HEK293T (cell line): ENCODE measurements at regions not wholly inside any gene's neighbourhood (a gene's known extent, or its start where the extent isn't known, plus 50 kb on each side); places are given as distances from the start of the nearest gene placed in this dataset.
"Not testable (repeated sequence)": the region's sequence is repeated elsewhere in the genome, so short reads cannot be mapped to it uniquely, and the experiment has no call there.

Experiments
- BHLHE40 ChIP-seq: fragments of 450-650 bp; IDR thresholded peaks from 2 replicates; pipeline ENCODE4 v1.6.1; 2016; ENCODE audit warnings: mild to moderate bottlenecking, moderate library complexity, borderline replicate concordance
- ELF4 ChIP-seq: fragments of 450-650 bp; IDR thresholded peaks from 2 replicates; pipeline ENCODE4 v1.6.1; 2017; ENCODE audit warnings: antibody characterized with exemption
- FOXA1 ChIP-seq: fragments of 450-650 bp; IDR thresholded peaks from 2 replicates; pipeline ENCODE4 v1.6.1; 2016; ENCODE audit warnings: mild to moderate bottlenecking
- PKNOX1 ChIP-seq: fragments of 450-650 bp; IDR thresholded peaks from 2 replicates; pipeline ENCODE4 v1.6.1; 2016
- ZNF384 ChIP-seq: fragments of 450-650 bp; IDR thresholded peaks from 2 replicates; pipeline ENCODE4 v1.6.1; 2016

- TF ChIP-seq BHLHE40, PKNOX1, ELF4, ZNF384, FOXA1: not testable (repeated sequence)
These were observed 130.1 kb upstream of the NBPF26 start for GRCh38 chr1:120593648-120594047.
